T-helper 2 cell (primary cell): ENCODE measurements at regions not wholly inside any gene's neighbourhood (a gene's known extent, or its start where the extent isn't known, plus 50 kb on each side); places are given as distances from the start of the nearest gene placed in this dataset.
"Not testable (repeated sequence)": the region's sequence is repeated elsewhere in the genome, so short reads cannot be mapped to it uniquely, and the experiment has no call there.

Experiments
- DNase-seq, 5 experiments: peaks; one replicate each; pipeline versions ENCODE4 v3.0.0 to v3.0.0-alpha.2; 2012 to 2022

GRCh38 chr15:94845390-94845716, 614.0 kb downstream of the MCTP2 start:
- DNase-seq: no peak

- no peak for DNase-seq
Observed at GRCh38 chr15:94847325-94847724, 616.0 kb downstream of the MCTP2 start.

GRCh38 chr15:94848054-94848453, 616.7 kb downstream of the MCTP2 start:
- DNase-seq: no peak

- no peak for DNase-seq
Observed at GRCh38 chr15:94855018-94855408, 623.7 kb downstream of the MCTP2 start.

- DNase-seq: no peak
Observed at GRCh38 chr15:94855409-94856266, 624.3 kb downstream of the MCTP2 start.

- no peak for DNase-seq
Observed at GRCh38 chr15:94856267-94856854, 625.0 kb downstream of the MCTP2 start.

GRCh38 chr15:94857466-94857865, 626.1 kb downstream of the MCTP2 start:
- no peak for DNase-seq

- no peak for DNase-seq
Observed at GRCh38 chr15:94858011-94858410, 626.6 kb downstream of the MCTP2 start.

- DNase-seq: no peak
Observed at GRCh38 chr15:94858449-94858848, 627.1 kb downstream of the MCTP2 start.

GRCh38 chr15:94858920-94859319, 627.6 kb downstream of the MCTP2 start:
- no peak for DNase-seq

GRCh38 chr15:94864600-94864999, 633.2 kb downstream of the MCTP2 start:
- DNase-seq: no peak

GRCh38 chr15:94868265-94868664, 636.9 kb downstream of the MCTP2 start:
- DNase-seq: not testable (repeated sequence)

- no peak for DNase-seq
Observed at GRCh38 chr15:94875550-94875949, 644.2 kb downstream of the MCTP2 start.

GRCh38 chr15:94877833-94878232, 646.5 kb downstream of the MCTP2 start:
- no peak for DNase-seq

GRCh38 chr15:94882071-94882712, 650.8 kb downstream of the MCTP2 start:
- DNase-seq: no peak

- no peak for DNase-seq
Observed at GRCh38 chr15:94887391-94887790, 656.0 kb downstream of the MCTP2 start.

GRCh38 chr15:94889153-94889552, 657.8 kb downstream of the MCTP2 start:
- no peak for DNase-seq

- DNase-seq: no peak
Observed at GRCh38 chr15:94893091-94893490, 661.7 kb downstream of the MCTP2 start.

- no peak for DNase-seq
Observed at GRCh38 chr15:94894056-94894455, 662.7 kb downstream of the MCTP2 start.

GRCh38 chr15:94909510-94909909, 678.1 kb downstream of the MCTP2 start:
- no peak for DNase-seq

- no peak for DNase-seq
Observed at GRCh38 chr15:94910166-94910565, 678.8 kb downstream of the MCTP2 start.

GRCh38 chr15:94912760-94913159, 681.4 kb downstream of the MCTP2 start:
- DNase-seq: no peak

GRCh38 chr15:94917068-94917467, 685.7 kb downstream of the MCTP2 start:
- DNase-seq: no peak

- DNase-seq: no peak
Observed at GRCh38 chr15:94921936-94922335, 690.6 kb downstream of the MCTP2 start.
